Middle frontal gyrus (tissue), 1 donor: ENCODE measurements at regions not wholly inside any gene's neighbourhood (a gene's known extent, or its start where the extent isn't known, plus 50 kb on each side); places are given as distances from the start of the nearest gene placed in this dataset.

ENCODE experiments used
- DNase-seq: peaks from one replicate; pipeline ENCODE4 v3.0.0-alpha.2; 2015; ENCODE audit warnings: low spot score; ENCODE audit errors: extremely low spot score

DNA sequence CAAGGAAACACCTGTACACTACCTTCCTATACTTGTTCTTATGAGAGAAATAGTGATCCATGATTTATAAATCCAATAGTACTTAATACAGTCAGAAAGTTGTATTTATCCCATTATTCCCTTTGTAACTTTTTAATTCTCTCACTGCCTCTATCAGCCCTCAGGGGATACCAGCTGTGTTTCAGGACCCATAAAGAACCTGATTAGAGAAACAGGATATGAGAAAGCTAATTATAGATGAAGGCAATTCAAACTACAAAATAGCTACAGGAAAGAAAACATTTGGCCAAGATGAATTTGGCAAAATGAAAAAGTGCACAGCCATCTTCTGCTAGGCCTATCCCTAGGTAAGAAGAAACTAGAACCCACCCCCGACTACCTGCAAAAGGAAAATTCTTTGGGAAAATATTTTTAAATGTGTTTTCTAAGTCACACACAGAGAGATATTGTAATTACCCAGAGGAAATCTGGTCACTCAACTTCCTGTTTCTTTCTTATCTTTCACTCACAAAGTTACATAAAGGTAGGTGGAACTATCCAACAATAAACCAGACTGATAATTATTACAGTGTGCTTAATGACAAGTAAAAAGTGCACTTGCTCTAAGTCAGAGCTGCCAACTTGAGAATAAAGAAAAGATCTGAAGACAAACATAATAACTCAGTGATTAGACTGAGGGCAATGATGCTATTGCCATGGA lies 836.5 kb upstream of the HTR2C start:
- DNase-seq, result no peak

DNA sequence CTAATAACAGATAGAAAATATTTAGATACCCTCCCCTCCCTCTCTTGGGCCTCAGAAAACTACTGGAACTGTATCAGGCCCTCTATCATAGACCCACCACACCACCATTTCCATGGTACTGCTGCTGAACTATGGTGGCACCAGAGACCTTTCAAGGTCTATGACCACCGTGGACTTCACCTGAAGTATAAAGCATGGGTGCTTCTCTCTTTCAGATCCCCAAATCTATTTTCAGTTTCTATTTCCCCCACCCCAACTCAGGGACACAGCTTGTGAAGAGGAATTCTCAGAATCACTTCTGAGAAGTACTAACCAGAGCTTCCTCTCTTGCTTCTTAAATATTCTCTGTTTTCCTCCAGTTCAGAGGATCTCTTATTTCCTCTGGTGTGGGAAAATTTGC lies 840.8 kb upstream of the HTR2C start:
- DNase-seq, result no peak

DNA sequence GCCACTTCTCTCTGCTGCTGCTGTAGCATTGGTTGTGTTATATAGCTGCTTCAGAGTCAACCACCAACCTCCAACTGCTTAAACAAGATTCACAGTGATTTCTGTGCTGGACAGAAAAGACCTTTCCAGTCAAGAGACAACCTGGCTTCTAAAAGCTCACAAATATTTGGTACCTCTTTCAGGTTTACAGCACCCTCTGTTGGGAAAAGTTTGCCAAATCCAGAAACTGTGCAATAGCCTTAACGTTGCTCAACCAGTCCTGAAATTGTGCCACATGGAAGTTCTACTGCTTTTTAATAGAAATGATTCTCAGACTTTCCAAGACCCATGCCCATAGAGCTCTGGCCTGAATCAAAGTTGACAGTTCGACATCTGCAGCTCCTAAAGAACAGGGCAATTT lies 842.1 kb upstream of the HTR2C start:
- no peak for DNase-seq

DNA sequence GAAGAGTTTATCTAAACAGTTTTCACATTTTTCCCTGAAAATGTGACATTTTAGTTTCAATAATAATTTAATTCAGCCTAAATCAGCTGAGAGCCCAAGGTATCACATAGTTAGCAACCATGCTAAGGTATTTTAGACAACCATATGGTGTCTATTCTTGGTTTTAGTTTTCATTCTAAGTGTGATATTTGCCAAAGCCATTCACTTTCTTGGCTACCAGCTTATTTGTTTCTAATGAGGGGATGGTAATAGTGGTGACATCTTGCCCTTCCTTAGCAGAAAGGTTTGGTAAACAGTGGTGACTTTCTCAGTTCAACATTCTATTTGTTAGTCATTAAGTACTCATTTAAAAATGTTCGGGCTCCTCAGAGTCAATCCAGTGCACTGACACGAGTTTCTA lies 854.9 kb upstream of the HTR2C start:
- DNase-seq, result no peak

DNA sequence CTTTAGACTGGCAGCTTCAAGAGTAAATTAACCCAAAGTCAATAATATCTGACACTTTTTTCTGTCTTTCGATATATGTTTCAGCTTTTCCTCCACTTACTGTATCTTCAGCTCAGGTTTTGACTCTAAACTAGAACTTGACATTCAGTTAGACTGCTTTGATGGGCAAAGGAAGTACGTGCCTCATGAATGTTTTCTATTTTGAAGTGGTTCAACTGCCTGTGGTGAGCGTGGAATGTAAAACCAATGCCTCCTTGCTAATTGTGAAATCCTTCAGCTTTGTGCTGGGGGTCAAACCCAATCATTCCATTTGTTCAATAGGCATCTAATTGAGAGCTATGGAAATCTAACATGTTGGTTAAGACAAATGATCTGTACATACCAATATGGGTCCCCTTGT lies 857.0 kb upstream of the HTR2C start:
- no peak for DNase-seq

DNA sequence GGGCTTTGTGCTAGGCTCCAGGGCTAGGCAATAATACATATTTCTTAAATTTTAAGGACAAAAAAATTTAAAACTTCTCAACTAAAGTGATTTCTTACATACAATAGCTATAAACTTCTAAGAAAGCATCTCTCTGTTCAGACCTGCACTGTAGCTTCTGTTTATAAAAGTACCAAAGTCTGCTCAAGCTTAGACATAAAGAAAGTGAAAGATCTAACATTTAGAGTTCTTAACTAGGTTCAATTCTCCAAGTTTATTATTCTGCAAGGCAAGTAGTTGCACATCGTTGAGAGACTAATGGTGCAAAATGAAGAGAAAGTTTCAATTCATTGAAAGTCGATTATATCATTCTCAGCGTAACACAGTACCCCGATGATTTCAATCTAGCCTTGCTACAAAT lies 857.4 kb upstream of the HTR2C start:
- no peak for DNase-seq

DNA sequence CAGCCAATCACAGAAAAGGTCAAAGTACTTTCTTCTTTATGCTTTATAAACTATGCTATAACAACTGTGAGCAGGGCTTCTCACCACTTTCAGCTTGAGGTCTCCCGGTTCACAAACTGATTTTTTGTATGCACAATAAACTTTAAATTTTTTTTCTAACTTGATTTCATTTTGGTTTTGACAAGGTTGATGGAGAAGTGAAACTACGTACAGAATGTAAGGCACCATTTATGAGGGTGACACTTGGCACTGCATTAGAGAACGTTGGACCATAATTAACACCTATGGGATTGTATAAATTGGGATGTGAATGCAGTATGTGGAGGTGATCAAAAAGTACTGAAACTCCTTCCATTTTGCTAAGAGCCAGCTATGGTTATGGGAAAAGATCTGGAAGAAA lies 857.9 kb upstream of the HTR2C start:
- DNase-seq, result no peak

DNA sequence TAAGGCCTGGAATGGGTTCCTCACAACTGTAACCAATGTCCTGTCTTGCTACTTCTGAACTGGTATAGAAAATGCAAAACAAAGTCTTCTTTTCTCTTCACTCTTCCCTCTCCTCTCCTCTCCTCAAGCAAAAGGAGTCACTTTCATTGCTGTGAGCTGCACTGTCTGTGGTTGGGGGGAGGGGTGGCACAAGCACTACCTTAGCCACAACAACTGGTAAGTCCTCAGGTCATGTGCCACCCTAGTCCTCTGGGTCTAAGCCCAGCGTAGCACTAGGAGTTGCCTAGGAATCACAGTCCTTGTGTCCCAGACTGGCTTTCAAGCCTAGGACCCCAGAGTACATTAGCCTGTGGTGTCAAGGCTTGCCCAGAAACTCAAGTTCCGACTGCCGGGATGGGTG lies 859.3 kb upstream of the AMOT start:
- no peak for DNase-seq

DNA sequence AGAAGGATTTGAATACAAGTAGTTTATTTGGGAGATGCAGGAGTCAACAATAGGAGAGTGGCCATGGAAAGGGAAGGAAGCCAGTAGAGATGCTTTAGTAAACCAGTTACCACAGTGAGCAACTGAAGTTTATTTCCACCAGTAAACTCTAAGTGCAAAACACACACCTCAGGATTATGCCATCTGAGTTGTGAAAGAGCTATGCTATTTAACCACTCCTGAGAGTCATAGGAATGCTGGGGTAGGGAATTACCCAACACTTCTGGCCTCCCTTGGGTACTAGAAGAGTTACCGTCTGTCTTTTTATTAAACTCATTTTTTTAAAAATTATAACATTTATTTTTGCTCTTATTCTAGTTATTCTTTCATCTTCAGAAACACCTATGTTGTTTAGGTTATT lies 834.6 kb upstream of the AMOT start:
- DNase-seq, result no peak

DNA sequence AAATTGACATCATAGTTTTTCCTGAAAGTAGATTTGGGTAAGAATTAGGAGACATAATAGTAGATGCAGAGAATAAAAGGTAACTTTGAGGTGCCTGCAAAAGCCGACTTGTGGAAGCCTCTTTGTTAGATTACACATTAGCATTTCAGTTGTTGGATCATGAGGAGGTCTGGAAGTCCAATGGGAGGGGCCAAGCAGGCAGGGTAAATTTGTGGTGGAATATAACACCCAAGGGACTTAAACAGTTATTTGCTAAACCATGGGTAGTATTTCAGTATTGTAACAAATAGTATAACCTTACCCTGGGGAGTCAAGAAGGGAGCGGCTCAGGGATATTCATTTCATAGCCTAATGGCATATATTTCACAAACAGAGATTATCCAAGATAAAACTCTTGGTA lies 810.7 kb upstream of the AMOT start:
- DNase-seq, result no peak

DNA sequence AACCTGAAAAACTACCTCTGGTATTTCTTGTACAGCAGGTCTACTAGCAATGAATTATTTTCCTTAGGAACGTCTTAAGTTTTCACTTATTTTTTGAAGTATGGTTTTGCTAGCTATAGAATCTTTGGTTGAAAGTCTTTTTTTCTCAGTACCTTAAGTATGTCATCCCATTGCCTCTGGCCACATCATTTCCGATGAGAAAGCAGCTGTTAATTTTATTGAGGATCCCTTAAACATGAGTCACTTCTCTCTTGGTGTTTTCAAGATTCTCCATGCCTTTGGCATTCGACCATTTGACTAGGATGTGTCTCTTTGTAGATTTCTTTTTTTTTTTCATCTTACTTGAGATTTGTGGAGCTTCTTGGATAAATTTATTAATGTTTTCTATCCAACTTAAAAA lies 803.8 kb upstream of the AMOT start:
- no peak for DNase-seq

DNA sequence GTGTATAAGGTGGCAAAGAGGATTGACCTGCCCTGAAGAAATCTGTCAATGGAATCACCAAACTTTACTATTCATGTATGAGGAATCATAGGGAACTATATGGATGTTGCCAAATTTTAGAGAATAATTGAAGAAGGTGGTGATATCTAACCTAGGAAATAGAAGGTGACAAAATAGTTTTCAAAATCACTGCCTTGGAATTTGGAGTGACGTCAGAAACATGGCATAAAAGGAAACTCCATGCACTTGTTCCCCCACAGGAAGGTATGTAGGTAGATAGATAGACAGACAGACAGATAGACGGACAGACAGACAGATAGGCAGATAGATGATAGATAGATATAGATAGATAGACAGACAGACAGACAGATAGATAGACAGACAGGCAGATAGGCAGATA lies 793.9 kb upstream of the AMOT start:
- no peak for DNase-seq

DNA sequence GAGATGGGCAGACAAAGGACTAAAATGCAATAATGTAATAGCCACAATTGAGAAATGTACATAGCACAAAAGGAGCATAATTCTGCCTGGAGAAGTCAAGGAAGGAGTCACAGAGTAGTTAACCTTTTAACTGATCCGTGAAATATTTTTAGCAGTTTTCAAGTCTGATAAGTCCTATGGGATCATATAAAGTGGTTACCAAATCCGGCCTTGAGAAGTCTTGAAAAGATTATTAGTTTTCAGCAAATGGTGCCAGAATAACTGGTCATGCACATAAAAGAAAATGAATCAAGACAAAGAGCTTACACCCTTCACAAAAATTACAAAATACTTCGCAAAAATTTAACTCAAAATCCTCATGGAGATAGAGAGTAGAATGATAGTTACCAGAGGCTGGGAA lies 788.7 kb upstream of the AMOT start:
- no peak for DNase-seq

DNA sequence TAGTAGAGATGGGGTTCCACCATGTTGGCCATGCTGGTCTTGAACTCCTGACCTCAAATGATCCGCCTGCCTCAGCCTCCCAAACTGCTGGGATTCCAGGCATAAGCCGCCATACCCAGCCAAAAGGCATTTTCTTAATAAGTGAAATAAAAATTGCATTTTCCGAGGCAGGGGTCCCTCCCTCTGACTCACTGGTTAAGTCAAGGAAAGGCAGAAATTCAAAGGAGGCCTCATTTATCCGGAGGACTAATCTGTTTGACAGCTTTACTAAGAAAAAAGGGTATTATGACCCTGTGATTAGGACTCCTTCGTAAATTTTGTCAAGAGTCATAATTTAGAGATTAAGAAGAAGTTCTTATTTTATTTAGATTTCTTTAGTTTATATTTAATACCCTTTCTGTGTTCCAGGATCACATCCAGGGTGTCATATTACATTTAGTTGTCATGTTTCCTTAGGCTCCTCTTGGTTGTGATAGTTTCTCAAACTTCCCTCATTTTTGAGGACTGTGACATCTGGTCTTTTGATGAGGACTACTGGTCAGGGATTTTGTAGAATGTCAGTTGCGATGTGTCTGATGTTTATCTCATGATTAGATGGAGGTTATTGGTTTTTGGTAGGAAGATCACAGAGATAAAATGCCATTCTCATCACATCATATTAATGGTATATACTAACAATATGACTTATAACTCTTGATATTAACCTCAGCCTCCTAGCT lies 753.7 kb upstream of the AMOT start:
- no peak for DNase-seq

DNA sequence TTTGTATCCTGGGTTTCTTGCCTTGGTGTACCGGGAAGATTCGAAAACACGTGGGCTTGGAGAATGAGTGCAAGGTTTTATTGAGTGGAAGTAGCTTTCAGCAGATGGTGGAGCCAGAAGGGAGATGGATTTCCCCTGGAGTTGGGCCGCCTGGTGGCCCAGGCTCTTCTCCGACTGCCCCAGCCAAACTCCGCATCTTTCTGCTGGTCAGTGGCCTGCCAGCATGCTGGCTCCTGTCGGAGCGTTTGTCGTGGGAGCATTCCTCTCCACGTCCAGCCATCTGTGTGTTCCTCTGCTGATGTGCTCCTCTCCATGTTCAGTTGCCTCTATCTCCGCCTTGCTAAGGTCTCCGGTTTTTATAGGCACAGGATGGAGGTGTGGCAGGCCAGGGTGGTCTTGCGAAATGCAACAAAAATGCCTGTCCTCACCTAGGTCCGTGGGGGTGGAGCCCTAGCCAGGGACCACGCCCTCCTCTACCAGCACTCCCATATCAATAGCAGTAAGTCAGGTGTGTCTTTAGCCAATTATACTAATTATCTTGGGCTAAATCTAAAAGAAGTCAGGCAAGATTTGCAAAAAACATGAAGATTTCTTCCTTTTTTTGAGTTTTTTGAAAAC lies 745.8 kb upstream of the AMOT start:
- DNase-seq, result no peak

DNA sequence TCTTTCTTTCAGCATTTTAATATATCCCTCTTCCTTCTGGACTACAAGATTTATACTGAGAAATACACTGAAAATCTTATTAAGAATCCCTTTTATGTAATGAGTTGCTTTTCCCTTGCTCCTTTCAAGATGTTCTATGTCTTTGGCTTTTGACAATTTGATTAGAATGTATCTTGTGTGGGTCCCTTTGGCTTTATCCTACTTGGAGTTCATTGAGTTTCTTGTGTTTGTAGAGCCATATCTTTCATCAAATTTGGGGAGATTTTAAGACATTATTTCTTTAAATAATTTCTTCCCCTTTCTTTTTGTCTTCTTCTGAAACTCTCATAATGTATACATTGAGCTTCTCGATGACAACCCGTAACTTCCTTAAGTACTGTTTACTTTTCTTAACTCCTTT lies 739.9 kb upstream of the AMOT start:
- DNase-seq, result no peak

DNA sequence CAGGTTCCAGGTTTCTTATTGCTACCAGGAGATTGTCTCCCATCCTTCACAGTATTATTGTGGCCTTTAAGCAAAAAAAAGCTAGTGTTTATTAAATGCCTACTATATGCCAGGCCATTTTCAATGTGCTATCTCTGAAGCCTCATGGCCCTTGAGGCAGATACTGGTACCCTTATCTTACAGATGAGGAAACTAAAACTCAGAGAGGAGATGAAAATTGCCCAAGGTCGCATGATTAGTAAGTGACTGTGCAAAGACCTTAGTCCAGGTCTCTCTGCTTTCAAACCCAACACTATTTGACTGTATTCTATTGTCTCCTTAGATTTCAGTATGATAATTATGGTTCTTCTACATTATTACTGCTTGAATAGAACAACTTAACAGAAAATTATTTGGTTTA lies 717.9 kb upstream of the AMOT start:
- DNase-seq, result no peak

DNA sequence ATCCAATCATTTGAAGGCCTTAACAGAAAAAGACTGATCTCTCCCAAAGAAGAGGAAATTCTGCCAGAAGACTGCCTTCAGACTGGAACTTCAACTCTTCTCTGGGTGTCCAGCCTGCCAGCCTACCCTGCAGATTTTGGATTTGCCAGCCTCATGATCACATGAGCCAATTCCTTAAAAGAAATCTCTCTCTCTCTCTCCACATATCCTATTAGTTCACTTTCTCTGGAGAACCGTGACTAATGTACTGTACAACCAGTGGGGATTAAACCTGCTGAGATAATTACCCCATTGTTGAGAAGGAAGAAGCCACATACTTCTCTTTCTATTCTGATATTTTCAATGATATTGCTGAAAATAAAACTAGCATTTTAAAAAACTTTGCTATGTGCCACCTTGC lies 711.3 kb upstream of the AMOT start:
- no peak for DNase-seq

DNA sequence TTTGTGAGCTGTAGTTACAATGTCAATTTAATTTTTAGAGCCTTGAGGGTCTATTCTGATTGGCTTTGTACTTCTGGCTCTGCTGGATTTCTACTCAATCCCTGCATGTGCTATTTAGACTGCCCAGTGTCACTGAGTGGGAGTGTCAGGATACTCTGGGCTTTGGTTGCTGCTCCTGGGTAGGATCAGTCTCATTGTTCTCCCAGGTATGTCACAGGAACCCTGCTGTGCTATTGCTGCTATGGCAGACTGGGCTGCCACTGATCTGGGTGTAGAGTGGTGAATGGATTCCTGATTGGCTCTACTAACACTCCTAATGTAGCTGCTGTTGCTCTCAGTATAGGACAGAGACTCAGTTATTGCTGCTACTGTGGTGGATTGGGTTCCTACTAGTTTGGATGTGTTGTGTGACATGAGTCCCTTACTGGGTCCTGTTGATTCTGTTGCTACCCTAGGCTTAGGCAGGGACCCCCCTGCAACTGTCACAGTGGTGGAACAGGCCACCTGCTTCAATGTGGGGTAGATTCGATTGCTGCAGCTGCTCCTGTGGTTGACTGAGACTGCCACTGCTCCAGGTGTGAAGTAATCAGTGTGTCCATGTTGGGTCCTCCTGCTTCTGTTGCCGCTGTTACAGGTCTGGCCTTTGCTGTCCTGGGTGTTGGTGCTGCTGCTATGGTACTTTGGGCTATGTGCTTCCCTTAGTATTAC lies 707.8 kb upstream of the AMOT start:
- no peak for DNase-seq

DNA sequence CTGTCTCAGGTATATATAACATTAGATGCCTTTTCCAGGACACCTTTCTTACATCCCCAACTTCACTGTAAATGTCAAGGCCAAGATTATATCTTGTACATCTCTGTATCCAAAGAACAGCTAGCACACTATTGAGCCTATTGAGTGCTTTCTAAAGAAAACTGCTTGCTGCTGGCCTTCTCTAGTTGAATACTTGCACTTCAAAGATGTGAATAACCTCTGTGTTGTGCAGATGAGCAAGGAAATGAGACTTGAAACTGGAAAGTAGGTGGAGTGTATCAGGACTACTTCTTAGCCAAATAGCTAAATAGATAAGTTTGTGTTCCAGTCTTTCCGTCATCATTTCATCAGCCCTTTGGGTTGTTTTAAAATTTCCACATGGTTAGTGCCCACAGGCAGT lies 704.4 kb upstream of the AMOT start:
- DNase-seq, result no peak

DNA sequence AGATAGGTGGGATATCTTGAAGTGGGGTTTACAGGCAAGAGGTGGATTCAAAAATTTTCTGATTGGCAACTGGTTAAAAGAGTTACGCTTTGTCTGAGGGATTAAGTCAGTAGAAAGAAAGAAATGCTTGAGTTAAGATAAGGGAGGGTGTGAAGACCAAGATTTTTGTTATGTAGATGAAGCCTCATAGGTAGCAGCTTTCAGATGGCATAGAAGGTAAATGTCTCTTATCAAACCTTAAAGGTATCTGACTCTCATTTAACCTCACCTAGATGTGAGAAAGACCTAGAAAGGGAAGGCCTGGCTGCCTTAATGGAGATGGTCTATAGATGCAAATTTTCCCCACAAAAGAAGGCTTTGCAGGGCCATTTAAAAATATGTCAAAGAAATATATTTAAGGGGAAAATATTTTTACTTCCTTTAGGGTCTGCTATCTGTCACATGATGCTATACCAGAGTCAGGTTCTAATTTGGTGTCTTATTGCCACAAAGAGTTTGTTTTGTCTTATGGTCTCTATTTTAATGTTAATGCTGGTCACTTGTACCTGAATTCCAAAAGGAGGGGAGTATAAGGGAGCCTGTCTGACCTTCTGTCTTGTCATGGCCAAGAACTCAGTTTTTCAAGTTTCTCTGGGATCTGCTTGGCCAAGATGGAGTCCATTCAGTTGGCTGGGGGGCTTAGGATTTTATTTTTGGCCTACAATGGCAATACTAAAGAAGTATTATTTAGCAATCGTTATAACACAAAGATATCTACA lies 699.1 kb upstream of the AMOT start:
- no peak for DNase-seq
